LNCaP clone FGC (cell line): ENCODE measurements at regions not wholly inside any gene's neighbourhood (a gene's known extent, or its start where the extent isn't known, plus 50 kb on each side); places are given as distances from the start of the nearest gene placed in this dataset.
A peak's percentile ranks its signal among the peaks of the same experiment; 100 is the strongest.

ENCODE experiments used
- DNase-seq: peaks from one replicate; pipeline ENCODE4 v3.0.0-alpha.2; 2011; ENCODE audit warnings: low read depth
- H3K4me3 ChIP-seq: 2 replicates; pipeline ENCODE4 v1.5.1; 2011; ENCODE audit warnings: mild to moderate bottlenecking, low read depth, low read length, control low read depth
- CTCF ChIP-seq: IDR thresholded peaks from 2 replicates; pipeline ENCODE4 v1.5.1; 2012; ENCODE audit warnings: mild to moderate bottlenecking; ENCODE audit not compliant: control insufficient read depth, insufficient read depth; ENCODE audit errors: extremely low read depth

GRCh38 chr5:143600396-143601075 lies 197.1 kb upstream of the NR3C1 start:
- no peak overlapping the region for H3K4me3 ChIP-seq
- no peak for TF ChIP-seq CTCF
- DNase-seq, result no peak

GRCh38 chr5:143599474-143599873 lies 196.0 kb upstream of the NR3C1 start:
- H3K4me3 ChIP-seq, result no peak overlapping the region
- no peak for DNase-seq
- TF ChIP-seq CTCF, result no peak

- DNase-seq, result no peak
- no peak for TF ChIP-seq CTCF
- H3K4me3 ChIP-seq, result no peak overlapping the region
Measured at GRCh38 chr5:143596824-143597223, 193.3 kb upstream of the NR3C1 start.

- peak; percentile 85 for DNase-seq
- H3K4me3 ChIP-seq, result no peak overlapping the region
- no peak for TF ChIP-seq CTCF
Measured at GRCh38 chr5:143594902-143595818, 191.7 kb upstream of the NR3C1 start.

GRCh38 chr5:143593723-143594122 lies 190.2 kb upstream of the NR3C1 start:
- no peak overlapping the region for H3K4me3 ChIP-seq
- no peak for TF ChIP-seq CTCF
- DNase-seq, result no peak

- H3K4me3 ChIP-seq, result no peak overlapping the region
- no peak for DNase-seq
- TF ChIP-seq CTCF, result no peak
Measured at GRCh38 chr5:143592648-143593047, 189.2 kb upstream of the NR3C1 start.
